Heart right ventricle (tissue), 16 donors: ENCODE measurements at regions not wholly inside any gene's neighbourhood (a gene's known extent, or its start where the extent isn't known, plus 50 kb on each side); places are given as distances from the start of the nearest gene placed in this dataset.
"Not testable (repeated sequence)": the region's sequence is repeated elsewhere in the genome, so short reads cannot be mapped to it uniquely, and the experiment has no call there.

Experiments used
- ATAC-seq, 8 donors: fragments of 200-7000 bp; cut with Tn5 transposase; one replicate each; pipeline ENCODE4 v1.9.1; 2020; ENCODE audit warnings: mild to moderate bottlenecking in 8 of 8, moderate library complexity in 8 of 8, moderate number of reproducible peaks in 1 of 8
- DNase-seq, 2 donors: peaks; one replicate each; pipeline ENCODE4 v3.0.0-alpha.2; 2020
- H3K27ac ChIP-seq, 10 donors: fragments of 200-600 bp; sonication (generic) in 2 of 10; one replicate each; pipeline versions ENCODE4 v1.5.0 to v1.8.0; 2020 to 2022; ENCODE audit warnings: mild to moderate bottlenecking in 3 of 10
- H3K27me3 ChIP-seq, 7 donors: fragments of 200-600 bp; one replicate each; pipeline ENCODE4 v1.8.0; 2021 to 2022; ENCODE audit warnings: mild to moderate bottlenecking in 2 of 7
- H3K36me3 ChIP-seq, 9 donors: fragments of 200-600 bp; sonication (generic) in 1 of 9; one replicate each; pipeline versions ENCODE4 v1.5.0 to v1.8.0; 2020 to 2022; ENCODE audit warnings: mild to moderate bottlenecking in 2 of 9
- H3K4me1 ChIP-seq, 9 donors: fragments of 200-600 bp; sonication (generic) in 1 of 9; one replicate each; pipeline versions ENCODE4 v1.5.0 to v1.8.0; 2020 to 2022; ENCODE audit warnings: mild to moderate bottlenecking in 4 of 9
- H3K4me3 ChIP-seq, 10 donors: fragments of 200-600 bp; sonication (generic) in 2 of 10; one replicate each; pipeline versions ENCODE4 v1.5.0 to v1.8.0; 2020 to 2022; ENCODE audit warnings: mild to moderate bottlenecking in 7 of 10, moderate library complexity in 2 of 10
- H3K9me3 ChIP-seq, 11 donors: fragments of 200-600 bp in 10 of 11; sonication (generic) in 2 of 11; one replicate each; pipeline versions ENCODE4 v1.5.0 to v1.8.0; 2013 to 2022; ENCODE audit warnings: mild to moderate bottlenecking in 2 of 11, control low read depth in 1 of 11, moderate library complexity in 1 of 11
- CTCF ChIP-seq, 9 donors: fragments of 200-600 bp; sonication (generic) in 2 of 9; IDR thresholded peaks; one replicate each; pipeline versions ENCODE4 v1.5.0 to v1.8.0; 2021 to 2022; ENCODE audit warnings: antibody characterized with exemption in 9 of 9, mild to moderate bottlenecking in 5 of 9, moderate library complexity in 1 of 9
- WGBS, 2 donors: extraction: QIAGEN DNeasy Blood & Tissue Kit; methylation state at CpG; one replicate each; pipeline ENCODE4 v1.1.7; 2013; ENCODE audit warnings: inconsistent platforms in 1 of 2; 5-methylcytosine and 5-hydroxymethylcytosine counted together
- intact Hi-C, 10 donors: fragments of 100-400 bp; cut with DNase I; formaldehyde crosslinking; loops; one replicate each; pipeline versions ENCODE4 v1.11.1 to v1.14.2; 2022
- donor health status: Arrhythmogenic right ventricular cardiomyopathy.
- donor health status: ischemic (EF 13 %, LVEDD 7.1; RV severe dilation, severe dysfunction).
- donor health status: healthy with polysubstance abuse.
- donor health status: DM: no; HTN: yes; CAD: no.
- donor health status: DM: no; HTN: no; CAD: no.
- donor health status: ischemic (EF 25% LVEDD 6.9; RV normal size, moderate dysfunction).
- donor health status: ischemic (EF 25% LVEDD 5.7; RV mildly dilated, moderate dysfunction).
- donor health status: healthy.
- donor health status: DM: yes; HTN: yes; CAD: no.
- donor health status: Ischemic cardiomyopathy.
- donor health status: ischemic (EF 35%, LVEDD 5.7; RV mildly dilated, moderate dysfunction).
- donor health status: nonischemic (EF 11% LVEDD 7.7; RV severe dilation, severe dysfunction).
- donor health status: DM: yes; HTN: yes; CAD: no.
- donor health status: PGD.
- donor health status: ischemic (EF 29% LVEDD 5.4; RV normal size, mild dysfunction).
- donor health status: nonischemic (EF 23%, LVEDD 6.1; RV moderate dilation, normal function).

GRCh38 chr18:56283316-56283715 lies 355.1 kb downstream of the TXNL1 start:
- ATAC-seq (no peak), DNase-seq (no peak)
- Histone ChIP-seq H3K27ac (no peak overlapping the region), H3K4me1 (no peaks in the 10 kb centered on the region), H3K9me3 (peaks cover 0 to 7% (median 0%) of the 10 kb centered on the region in 11 donors), H3K27me3 (no peaks in the 10 kb centered on the region), H3K36me3 (no peaks in the 10 kb centered on the region), H3K4me3 (no peak overlapping the region)
- no peak for TF ChIP-seq CTCF (IDR thresholded peaks at IDR 0.05)
- intact Hi-C loops = no loop called here

- intact Hi-C loops = no loop called here
- no peaks in the 10 kb centered on the region for H3K4me1 ChIP-seq
- TF ChIP-seq CTCF (IDR thresholded peaks at IDR 0.05) = no peak
- no peaks in the 10 kb centered on the region for H3K27me3 ChIP-seq
- H3K27ac ChIP-seq = no peak overlapping the region
- DNase-seq = no peak
- no peak for ATAC-seq
- WGBS, 2 donors = 94 to 95% methylated on average over 8 of the region's 8 CpGs
- no peaks in the 10 kb centered on the region for H3K36me3 ChIP-seq
- no peak overlapping the region for H3K4me3 ChIP-seq
- peaks cover 0 to 7% (median 0%) of the 10 kb centered on the region in 11 donors for H3K9me3 ChIP-seq
Measured at GRCh38 chr18:56282234-56283104, 355.9 kb downstream of the TXNL1 start.

GRCh38 chr18:56279816-56280215 lies 358.6 kb downstream of the TXNL1 start:
- H3K9me3 ChIP-seq, H3K4me1 ChIP-seq, H3K4me3 ChIP-seq, H3K36me3 ChIP-seq, H3K27ac ChIP-seq, intact Hi-C loops, DNase-seq, ATAC-seq, H3K27me3 ChIP-seq: not testable (repeated sequence)
- 76 to 77% methylated on average over 3 of the region's 3 CpGs for WGBS, 2 donors

- WGBS, 2 donors = 81 to 83% methylated on average over 6 of the region's 6 CpGs
- H3K4me3 ChIP-seq = no peak overlapping the region
- H3K9me3 ChIP-seq = peaks cover 0 to 7% (median 0%) of the 10 kb centered on the region in 11 donors
- ATAC-seq (no peak), DNase-seq (no peak)
- no peaks in the 10 kb centered on the region for H3K36me3 ChIP-seq
- no peaks in the 10 kb centered on the region for H3K27me3 ChIP-seq
- no peaks in the 10 kb centered on the region for H3K4me1 ChIP-seq
- TF ChIP-seq CTCF (IDR thresholded peaks at IDR 0.05) = no peak
- no peak overlapping the region for H3K27ac ChIP-seq
- intact Hi-C loops = no loop called here
Measured at GRCh38 chr18:56278421-56279003, 359.9 kb downstream of the TXNL1 start.

- Histone ChIP-seq H3K27ac (no peak overlapping the region), H3K27me3 (no peaks in the 10 kb centered on the region), H3K4me3 (no peak overlapping the region), H3K4me1 (no peaks in the 10 kb centered on the region), H3K9me3 (peaks cover 0 to 7% (median 0%) of the 10 kb centered on the region in 11 donors), H3K36me3 (no peaks in the 10 kb centered on the region)
- no peak for ATAC-seq
- DNase-seq = no peak
- TF ChIP-seq CTCF (IDR thresholded peaks at IDR 0.05) = no peak
- 89 to 92% methylated on average over 3 of the region's 3 CpGs for WGBS, 2 donors
- intact Hi-C loops = no loop called here
Measured at GRCh38 chr18:56276466-56276865, 361.9 kb downstream of the TXNL1 start.
